ENCODE measurements at regions not wholly inside any gene's neighbourhood (a gene's known extent, or its start where the extent isn't known, plus 50 kb on each side); places are given as distances from the start of the nearest gene placed in this dataset.
"Not testable (repeated sequence)": the region's sequence is repeated elsewhere in the genome, so short reads cannot be mapped to it uniquely, and the experiment has no call there.

DNA sequence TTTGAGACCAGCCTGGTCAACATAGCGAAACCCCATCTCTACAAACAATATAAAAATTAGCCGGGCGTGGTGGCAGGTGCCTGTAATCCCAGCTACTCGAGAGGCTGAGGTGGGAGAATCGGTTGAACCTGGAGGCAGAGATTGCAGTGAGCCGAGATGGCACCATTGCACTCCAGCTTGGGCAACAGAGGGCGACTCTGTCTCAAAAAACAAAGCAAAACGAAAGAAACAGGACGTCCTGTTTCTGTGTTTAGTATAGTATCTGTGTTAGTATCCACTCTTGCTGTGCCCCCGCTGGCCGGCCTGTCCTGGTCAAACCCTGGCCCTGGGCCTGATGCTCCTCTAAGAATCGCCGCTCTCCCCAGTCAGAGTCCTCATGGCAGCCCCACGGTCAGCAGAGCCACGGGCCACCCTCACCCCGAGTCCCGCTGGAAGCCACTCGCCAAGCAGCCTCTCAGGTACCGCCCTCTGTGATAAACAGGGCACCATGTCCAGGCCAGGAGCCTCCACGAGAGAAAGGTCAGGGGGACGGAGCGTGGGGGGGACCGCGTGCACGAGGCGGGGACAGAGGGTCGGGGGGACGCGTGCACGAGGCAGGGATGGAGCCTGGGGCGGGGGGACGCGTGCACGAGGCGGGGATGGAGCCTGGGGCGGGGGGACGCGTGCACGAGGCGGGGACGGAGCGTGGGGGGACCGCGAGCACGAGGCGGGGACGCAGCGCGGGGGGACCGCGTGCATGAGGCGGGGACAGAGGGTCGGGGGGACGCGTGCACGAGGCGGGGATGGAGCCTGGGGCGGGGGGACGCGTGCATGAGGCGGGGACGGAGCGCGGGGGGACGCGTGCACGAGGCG is 384.5 kb downstream of the SMOC2 start:
- DNase-seq (ENCODE audit: low spot score) = no peak

DNA sequence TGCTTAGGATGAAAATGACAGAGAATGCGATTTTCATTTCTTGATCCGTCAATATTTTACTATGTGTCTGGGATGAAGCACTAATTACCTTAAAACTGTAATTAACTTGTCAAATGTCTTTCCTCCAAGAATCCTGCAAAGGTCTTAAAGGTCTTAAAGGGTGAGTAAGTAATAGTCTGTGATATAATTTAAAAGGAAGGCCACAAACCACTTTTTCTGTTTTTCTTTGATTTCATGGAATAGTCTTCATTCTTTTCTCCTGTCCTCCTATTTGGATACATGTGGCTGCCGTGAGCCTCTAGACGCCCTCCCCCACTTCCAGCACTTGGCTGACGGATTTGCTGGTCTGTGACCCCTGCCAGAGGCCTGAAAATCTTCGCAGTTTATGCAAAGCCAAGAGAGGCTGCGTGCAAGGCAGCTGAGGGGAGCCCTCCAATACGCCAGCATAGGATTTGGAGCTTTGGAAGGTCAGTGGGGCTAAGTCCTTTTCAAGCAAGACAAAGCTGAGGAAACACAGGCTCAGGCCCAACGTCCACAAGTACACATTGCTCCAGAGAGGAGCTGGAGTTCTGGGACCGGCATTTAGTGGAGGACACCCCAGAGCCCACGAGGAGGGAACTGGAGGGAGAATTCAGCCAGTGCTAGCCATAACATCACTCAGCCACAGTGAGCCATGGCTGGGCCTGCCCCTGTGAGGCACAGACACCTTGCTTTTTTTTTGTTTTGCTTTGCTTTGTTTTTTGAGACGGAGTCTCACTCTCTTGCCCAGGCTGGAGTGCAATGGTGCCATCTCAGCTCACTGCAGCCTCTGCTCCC is 382.6 kb downstream of the SMOC2 start:
- no peak for DNase-seq (ENCODE audit: low spot score)

DNA sequence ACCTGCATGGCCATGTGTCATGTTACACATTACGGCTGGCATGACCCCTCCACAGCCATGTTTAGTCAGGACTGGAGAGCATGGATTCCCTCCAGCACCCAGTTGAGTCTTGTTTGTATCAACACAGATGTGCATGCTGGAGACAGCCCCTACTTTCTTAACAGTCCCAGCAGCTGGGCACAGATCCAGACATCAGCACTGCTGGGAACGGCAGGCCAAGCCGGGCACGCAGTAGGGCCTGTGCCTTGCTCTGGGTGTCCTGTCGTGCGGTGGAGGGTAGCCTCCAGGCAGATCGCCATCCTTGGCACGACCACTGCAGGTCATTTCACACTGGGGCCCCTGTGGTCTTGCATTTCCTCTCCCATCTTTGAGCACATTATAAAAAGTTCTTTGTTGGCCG is 381.4 kb downstream of the SMOC2 start:
- no peak for DNase-seq (ENCODE audit: low spot score)

DNA sequence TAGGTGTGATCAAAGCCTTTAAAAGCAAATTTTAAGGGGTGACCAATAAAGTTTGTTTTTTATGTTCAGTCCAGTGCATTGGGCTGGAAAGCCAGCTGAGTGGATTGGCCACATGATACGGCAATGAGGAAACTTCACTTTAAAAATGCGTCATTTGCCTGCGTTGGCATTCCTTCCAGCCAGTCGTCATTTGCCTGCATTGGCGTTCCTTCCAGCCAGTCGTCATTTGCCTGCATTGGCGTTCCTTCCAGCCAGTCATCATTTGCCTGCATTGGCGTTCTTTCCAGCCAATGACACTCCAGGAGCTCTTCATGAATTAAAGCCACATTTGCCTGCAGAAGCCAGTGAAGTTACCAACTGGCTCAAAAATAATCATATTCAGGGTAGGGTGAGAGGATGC is 378.6 kb downstream of the SMOC2 start:
- no peak for DNase-seq (ENCODE audit: low spot score)

DNA sequence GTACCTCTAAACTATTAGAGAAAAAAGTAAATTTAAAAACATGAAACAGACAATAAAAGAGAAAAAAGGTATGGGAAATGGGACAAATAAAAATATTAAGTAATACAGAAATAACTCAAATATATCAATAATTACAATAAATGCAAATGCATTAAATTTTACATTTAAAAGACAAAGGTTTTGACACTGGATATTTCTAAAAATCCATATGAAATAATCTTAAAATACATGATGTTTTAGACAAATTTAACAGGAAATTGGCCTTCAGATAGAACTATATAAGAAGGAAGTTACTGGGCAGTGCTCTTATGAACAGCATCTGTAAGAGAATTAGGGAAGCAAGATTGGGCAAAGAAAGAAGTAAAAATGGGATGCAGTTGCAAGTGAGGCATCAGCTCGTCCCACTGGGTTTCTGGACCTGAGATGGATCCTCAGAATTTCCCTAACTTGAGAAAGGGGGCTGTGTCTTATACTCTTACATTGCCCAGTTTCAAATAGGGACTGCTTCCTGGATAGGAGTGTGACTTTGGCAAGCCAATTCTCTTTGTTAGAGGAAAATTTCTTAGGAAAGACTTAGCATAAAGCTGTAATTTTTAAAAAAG is 376.7 kb downstream of the SMOC2 start:
- DNase-seq (ENCODE audit: low spot score) = no peak

DNA sequence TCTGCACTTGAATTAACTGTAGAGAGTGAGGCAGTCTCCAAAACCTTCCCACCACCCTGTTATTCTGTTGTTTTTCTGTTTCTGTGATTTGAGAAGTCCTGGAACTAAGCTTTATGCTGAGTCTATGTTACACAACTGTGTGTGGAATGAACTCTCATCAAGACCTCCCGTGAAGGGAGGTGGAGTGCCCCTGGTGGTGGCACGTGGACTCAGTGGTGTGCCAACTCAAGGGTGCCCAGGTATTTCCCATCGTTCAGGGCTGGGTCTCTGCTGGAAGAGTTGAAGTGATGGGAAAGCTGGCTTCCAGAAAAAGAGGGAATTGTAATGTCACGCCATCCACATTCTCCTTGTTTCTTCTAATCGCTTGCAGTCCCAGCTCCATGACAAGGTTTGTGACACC is 374.2 kb downstream of the SMOC2 start:
- no peak for DNase-seq (ENCODE audit: low spot score)

DNA sequence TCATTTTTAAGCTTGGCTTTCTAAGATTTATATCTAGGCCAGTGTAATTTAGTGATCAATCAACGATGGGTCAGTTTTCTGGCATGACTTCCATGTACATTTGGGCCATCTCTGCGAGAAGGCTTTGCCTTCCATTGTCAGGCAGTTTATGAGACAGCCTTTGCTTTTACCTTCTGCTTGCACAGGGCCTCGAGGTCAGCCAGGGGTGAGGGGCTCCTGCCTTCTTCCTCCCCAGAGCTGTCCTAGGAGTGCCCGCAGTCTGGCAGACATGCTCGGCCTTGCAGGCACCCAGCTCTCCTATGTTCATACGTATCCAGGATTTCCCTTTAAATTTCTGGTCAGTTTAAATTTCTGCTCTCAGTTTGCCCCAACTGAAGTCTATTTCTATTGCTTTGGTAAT is 367.2 kb downstream of the SMOC2 start:
- DNase-seq (ENCODE audit: low spot score) = no peak

DNA sequence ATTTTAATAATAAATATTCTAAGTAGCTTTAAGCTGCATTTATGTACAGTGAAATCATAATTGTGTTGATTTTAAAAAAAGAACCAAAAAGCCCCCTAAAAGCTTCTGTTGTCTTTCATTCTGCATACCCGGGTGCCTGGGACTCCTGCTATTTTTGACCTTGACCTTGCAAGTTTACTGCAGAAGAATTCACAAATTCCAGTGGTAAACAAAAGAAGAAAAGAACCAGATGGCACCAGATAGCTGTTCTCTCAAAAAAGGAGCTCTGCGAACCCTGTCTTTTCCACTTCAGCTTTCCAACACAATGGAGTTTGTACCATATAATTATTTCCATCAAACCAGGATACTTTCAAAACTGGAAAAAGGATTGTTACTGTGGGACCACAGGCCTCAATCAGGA is 363.3 kb downstream of the SMOC2 start:
- no peak for DNase-seq (ENCODE audit: low spot score)

DNA sequence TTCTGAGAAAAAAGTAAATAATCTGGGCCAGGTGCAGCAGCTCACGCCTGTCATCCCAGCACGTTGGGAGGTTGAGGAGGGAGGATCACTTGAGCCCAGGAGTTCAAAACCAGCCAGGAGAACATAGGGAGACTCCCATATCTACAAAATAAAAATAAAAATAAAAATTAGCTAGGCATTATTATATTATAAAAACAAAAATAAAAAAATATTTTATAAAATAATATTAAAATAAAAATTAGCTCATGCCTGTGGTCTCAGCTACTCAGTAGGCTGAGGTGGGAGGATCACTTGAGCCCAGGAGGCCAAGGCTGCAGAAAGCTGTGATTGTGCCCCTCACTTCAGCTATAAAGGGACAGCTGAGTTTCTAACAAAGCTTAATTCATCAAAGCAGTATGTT is 362.9 kb downstream of the SMOC2 start:
- DNase-seq (ENCODE audit: low spot score) = no peak

DNA sequence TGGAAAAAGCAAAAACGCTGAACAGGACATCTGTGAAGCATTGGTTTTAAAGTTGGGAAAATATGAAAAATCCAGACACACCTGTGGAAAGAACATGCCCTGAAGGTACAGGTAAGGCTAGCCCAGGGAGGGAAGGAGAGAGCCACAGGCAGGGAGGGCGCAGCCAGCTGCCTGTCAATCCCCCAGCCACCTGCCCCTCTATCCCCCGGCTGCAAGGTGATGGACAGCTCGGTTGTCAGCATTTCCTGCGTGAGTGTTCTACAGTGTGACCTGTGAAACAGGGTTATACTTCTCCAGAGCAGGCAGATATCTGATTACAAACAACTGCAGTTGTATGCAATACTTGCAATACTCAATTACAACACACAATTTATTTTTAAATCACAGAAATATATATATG is 358.1 kb downstream of the SMOC2 start:
- no peak for DNase-seq (ENCODE audit: low spot score)

DNA sequence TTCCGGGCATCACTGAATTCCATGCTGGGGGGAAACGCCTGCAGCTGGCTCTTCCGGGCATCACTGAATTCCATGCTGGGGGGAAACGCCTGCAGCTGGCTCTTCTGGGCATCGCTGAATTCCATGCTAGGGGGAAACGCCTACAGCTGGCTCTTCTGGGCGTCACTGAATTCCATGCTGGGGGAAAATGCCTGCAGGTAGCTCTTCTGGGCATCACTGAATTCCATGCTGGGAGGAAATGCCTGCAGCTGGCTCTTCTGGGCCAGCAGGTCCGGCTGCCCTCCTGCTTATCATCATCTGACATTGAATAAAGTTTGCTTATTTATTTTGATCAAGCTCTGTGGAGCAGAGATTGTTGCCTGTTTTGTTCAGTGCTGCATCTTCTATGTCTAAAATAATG is 355.1 kb downstream of the SMOC2 start:
- no peak for DNase-seq (ENCODE audit: low spot score)

DNA sequence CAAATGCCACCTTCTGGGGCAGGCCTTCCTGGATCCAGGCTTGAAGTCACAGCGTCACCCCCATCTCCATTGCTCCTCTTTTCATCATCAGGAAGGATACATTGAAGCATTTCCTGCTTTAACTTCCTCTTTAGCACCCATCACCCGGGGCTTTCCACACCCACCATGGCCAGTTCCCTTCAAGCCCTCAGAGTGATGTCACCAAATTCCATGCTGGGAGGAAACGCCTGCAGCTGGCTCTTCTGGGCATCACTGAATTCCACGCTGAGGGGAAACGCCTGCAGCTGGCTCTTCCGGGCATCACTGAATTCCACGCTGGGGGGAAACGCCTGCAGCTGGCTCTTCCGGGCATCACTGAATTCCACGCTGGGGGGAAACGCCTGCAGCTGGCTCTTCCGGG is 354.6 kb downstream of the SMOC2 start:
- not testable (repeated sequence) for DNase-seq (ENCODE audit: low spot score)

DNA sequence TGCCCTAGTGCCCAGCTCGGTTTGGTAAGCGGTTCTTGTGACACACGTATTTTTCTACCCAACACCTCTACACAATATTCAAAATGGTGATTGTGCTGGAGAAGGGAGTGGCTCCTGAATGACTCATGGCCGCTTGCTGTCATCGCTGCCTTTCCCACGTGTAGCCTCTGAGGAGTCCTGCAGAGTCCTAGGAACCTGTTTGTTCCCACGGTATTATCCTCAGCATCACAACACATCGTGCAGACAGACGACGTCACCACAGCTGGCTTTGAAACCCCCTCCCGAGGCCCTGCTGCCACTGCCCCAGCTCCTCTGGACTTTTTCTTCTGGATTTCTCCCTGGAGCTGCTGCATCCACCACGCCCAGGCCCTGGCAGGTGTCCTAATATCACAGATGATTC is 353.5 kb downstream of the SMOC2 start:
- no peak for DNase-seq (ENCODE audit: low spot score)

DNA sequence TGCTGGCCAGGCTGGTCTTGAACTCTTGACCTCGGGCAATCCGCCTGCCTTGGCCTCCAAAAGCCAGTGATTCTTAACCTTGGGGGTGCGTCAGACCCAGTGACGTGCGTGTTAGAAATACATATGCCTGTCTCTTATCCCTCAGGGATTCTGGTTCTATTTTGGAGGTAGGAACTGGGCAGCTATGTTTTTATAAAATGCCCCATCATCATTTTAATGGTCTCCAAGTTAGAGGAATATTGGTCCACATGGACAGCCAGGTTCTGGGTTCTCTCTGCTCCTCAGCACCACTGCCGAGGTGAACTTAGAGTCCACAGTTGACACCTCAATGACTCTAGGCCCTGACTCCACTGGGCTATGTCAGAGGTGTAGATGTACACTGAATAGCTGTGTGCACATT is 352.7 kb downstream of the SMOC2 start:
- DNase-seq (ENCODE audit: low spot score) = no peak

DNA sequence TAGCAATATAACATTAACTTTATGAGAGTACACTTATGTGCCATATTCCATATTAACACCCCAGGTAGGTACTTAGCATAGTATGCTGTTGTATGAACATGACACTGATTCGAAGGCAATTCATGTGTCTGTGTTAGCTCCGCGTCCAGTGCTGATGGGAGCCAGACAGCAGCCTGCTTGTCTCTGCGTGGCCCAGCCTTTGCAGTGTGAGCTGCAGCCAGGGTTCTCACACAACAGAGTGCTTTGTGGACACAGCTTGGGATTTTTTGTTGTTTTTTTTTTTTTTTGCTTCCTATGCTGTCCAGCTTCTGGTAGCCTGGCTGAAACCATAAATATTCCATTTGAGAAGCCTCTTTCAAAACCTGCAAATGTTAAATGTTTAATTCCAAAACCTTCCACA is 350.9 kb downstream of the SMOC2 start:
- DNase-seq (ENCODE audit: low spot score) = no peak

DNA sequence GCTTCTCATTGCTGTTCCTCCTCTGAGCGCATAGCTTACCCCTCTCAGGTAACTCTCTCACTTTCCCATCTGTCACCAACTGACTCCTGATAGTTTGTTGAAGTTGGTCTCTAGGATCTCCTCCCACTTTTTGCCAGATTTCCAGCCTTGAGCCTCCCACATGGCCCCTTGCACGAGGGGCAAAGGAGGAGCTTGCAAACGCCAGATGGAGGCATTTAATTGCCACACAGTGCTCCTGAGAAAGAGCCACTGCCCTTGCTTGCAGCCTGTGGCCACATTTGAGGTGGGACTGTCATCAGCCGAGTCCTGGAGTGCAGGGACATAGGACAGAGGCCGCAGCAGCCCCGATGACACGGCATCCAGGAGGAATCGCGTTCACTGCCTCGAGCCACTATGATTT is 348.7 kb downstream of the SMOC2 start:
- DNase-seq (ENCODE audit: low spot score) = no peak

DNA sequence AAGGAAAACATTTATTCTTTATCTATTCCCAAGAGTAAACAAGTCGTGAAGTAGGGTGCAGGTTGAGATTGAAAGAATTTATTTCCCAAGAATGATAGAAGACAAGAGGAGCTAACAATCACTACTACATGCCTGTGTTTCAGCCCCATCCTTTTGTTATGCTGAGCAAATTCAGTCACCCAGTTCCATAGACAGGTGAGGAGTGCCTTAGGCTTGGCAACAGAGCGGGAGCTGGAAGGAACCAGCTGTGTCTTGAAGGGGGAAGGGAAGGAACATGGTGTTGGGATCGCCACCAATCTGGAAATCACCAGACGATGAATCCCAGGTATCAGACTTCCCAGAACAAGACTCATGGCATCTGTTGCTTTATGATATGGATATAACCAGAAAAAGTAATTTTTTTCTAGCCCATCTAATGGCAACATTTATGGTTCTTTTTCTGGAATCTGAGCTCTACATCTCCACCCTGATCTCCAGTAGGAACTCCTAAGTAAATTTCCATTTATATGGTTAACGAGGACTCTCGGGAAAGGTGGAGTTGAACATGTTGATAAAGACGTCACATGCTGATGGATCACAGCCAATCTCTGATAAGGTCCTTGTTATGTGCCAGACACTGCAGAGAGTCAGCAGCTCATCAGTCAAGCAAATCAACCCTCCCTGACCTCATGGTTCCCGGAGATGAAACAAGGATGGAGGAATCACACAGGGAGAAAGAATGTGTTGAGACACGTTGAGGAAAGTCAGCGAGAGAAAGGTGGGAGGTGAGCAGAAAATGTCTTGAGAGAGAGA is 344.9 kb downstream of the SMOC2 start:
- DNase-seq (ENCODE audit: low spot score) = no peak

DNA sequence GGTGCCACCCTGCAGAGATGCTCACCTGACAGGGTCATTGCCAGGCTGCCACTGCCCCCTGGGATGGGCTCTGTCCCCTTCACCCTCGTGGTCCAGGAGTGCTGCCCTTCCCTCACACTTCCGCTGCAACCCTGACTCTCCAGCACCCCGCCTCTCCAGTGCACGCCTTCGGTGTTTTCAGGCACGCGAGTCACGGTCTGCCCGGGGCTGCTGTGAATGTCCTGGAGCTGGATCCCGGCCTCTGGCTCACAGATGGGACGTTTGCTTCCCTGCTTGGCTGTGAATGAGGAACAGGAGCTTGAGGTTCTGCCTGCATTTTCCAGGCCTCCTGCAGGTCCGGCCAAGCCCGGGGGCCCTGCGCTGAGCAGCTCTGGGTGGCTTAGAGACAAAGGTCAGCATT is 343.4 kb downstream of the SMOC2 start:
- no peak for DNase-seq (ENCODE audit: low spot score)

DNA sequence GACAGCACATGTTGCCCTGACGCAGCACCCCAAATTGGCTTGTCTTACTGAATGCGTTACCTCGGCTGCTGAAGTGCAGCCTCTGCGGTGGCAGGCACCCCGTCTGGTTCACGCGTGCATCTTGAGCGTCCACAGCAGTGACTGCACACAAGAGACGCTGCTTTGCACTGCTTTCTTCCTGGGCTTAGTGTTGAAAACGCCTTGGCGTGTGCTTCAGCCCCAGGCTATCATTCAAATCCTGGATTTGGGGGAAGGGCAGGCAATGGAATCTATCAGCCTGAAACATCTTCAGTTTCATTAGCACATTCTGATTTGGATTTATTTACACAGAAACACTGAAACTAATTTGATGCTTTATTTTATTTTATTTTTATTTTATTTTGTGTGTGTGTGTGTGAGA is 342.7 kb downstream of the SMOC2 start:
- DNase-seq (ENCODE audit: low spot score) = no peak

DNA sequence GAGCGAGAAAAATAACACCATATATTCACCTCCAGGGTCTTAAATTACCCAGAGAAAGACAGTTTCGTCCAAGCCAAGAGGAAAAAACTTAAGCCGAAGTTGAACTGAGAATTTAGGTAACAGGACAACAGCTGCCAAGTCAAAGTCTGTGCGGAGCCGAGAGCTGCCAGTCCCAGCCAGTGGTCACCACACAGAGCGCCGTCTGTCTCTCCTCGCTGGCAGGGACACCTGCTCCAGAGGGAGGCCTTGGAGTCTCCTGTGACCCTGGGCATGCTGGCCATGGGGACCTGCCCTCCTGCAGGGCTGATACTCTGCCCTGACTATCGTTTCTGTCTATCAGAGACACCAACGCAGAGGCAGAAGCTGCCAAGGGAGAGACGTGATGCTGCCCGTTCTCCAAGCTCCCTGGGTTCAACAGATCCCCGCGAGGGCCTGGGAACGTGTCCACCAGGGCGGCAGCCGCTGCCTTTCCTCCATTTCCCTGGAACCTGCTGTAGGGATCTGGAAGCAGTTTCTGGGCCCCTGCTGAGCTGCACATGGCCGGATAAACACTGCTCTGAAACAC is 341.3 kb downstream of the SMOC2 start:
- DNase-seq (ENCODE audit: low spot score) = no peak

DNA sequence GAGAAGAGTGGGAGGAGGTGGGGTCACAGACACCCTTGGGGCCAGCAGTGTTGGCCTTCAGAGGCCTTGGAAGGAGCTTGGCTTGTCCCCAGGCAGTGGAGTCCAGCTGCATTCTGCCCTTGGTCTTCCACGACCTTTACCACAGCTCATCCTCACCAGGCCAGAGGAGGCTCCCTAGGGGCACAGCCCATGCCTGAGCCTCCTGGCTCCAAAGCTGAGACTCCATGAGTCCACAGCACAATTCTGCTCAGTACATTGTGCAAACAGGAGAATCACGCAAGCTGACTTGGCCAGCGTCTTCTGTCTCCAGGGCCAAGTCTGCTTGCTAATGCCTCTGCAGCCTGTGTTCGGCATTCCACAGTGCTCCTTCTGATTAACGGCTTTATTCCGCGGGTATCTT is 337.2 kb downstream of the SMOC2 start:
- DNase-seq (ENCODE audit: low spot score) = no peak

DNA sequence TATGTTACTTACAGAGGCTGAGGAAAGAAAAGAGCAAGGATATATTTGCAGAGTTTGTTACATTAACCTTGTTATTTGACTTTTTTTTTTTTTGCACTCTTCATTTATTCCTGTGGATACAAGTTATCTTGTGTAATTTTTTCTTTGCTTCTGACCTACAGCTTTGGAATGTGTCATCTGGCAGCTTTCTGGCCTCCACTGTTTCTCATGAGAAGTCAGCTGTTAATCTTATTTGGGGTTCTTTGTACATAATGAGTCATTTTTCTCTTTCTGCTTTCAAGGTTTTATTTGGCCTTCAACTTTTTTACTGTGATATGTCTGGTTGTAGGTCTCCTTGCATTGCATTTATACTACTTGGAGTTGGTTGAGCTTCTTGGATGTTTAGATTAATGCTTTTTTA is 333.4 kb downstream of the SMOC2 start:
- DNase-seq (ENCODE audit: low spot score) = no peak

All from LoVo (cell line).